NB4 (cell line): ENCODE measurements at regions not wholly inside any gene's neighbourhood (a gene's known extent, or its start where the extent isn't known, plus 50 kb on each side); places are given as distances from the start of the nearest gene placed in this dataset.

Experiments
- DNase-seq: peaks from one replicate; pipeline ENCODE4 v3.0.0; 2010; ENCODE audit warnings: low read depth
- H3K4me3 ChIP-seq: one replicate; pipeline ENCODE4 v1.5.1; 2011; ENCODE audit warnings: mild to moderate bottlenecking, low read depth, low read length, moderate library complexity
- CTCF ChIP-seq: IDR thresholded peaks from one replicate; pipeline ENCODE4 v1.5.1; 2012; ENCODE audit warnings: low read depth, low read length
- MAX ChIP-seq: IDR thresholded peaks from 2 replicates; pipeline ENCODE4 v1.6.1; 2011; ENCODE audit warnings: low read depth, low read length
- MYC ChIP-seq: IDR thresholded peaks from 2 replicates; pipeline ENCODE4 v1.6.1; 2011; ENCODE audit warnings: low read depth, low read length
- POLR2A ChIP-seq: IDR thresholded peaks from 2 replicates; pipeline ENCODE4 v1.6.1; 2011; ENCODE audit warnings: mild to moderate bottlenecking; ENCODE audit not compliant: insufficient read length; ENCODE audit errors: extremely low read depth

DNA sequence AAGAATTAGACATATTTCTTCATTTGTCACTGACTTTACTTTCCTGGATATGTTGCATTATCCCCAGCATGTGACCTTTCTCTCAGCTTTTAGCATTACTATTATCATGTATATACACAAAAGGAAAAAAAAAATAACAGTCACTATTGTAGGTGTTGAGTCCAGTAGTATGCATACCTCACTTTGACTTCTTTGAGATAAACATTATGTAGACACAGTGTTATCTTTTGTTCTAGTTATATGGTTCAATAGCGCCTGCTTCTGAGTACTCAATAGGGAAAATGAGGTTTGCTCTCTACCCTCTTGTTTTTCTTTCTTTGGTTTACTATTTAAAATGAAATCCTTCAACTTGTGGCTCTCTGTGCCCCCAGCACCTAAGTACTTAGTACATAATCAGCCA is 409.6 kb upstream of the PKN2 start:
- H3K4me3 ChIP-seq: no peak overlapping the region
- no peak for TF ChIP-seq POLR2A
- TF ChIP-seq CTCF: no peak
- TF ChIP-seq MAX: no peak
- TF ChIP-seq MYC: no peak
- DNase-seq: no peak

DNA sequence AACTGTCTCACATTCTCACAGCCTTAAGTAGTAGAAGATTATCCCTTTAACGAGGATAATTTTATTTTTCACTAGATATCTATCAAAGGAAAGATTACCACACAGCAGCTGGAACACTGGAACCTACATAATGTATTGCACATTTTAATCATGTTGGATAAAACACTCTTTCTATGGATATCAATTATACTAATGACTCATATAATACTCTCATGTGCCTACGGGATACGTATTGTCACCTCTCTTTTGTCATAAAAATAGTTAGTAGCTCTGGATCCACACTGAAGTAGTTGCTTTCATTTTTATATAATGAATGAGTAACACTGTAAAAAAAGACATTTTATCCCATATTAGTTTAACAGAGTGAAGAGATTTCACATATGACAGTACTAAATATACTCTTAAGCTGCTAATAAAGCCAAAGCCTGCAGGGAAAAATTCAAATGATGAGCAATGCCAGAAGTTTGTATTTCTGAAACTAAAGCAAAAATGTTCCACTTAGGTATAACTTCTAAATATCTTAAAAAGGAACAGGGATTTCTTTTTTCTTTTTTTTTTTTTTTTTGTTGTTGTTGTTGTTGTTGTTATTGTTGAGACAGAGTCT is 408.7 kb upstream of the PKN2 start:
- no peak overlapping the region for H3K4me3 ChIP-seq
- TF ChIP-seq POLR2A: no peak
- TF ChIP-seq CTCF: no peak
- no peak for TF ChIP-seq MAX
- no peak for TF ChIP-seq MYC
- DNase-seq: no peak

GRCh38 chr1:88276163-88276562 is 407.9 kb upstream of the PKN2 start:
- no peak for TF ChIP-seq MAX
- TF ChIP-seq MYC: no peak
- TF ChIP-seq CTCF: no peak
- no peak for TF ChIP-seq POLR2A
- DNase-seq: no peak
- H3K4me3 ChIP-seq: no peak overlapping the region

GRCh38 chr1:88284066-88284465 is 400.0 kb upstream of the PKN2 start:
- no peak overlapping the region for H3K4me3 ChIP-seq
- TF ChIP-seq POLR2A: no peak
- no peak for TF ChIP-seq MYC
- no peak for TF ChIP-seq CTCF
- no peak for TF ChIP-seq MAX
- no peak for DNase-seq

- no peak for DNase-seq
- no peak overlapping the region for H3K4me3 ChIP-seq
- no peak for TF ChIP-seq MYC
- no peak for TF ChIP-seq CTCF
- TF ChIP-seq MAX: no peak
- no peak for TF ChIP-seq POLR2A
Measured at GRCh38 chr1:88284666-88285366, 399.3 kb upstream of the PKN2 start.
